ENCODE measurements at regions not wholly inside any gene's neighbourhood (a gene's known extent, or its start where the extent isn't known, plus 50 kb on each side); places are given as distances from the start of the nearest gene placed in this dataset.

DNA sequence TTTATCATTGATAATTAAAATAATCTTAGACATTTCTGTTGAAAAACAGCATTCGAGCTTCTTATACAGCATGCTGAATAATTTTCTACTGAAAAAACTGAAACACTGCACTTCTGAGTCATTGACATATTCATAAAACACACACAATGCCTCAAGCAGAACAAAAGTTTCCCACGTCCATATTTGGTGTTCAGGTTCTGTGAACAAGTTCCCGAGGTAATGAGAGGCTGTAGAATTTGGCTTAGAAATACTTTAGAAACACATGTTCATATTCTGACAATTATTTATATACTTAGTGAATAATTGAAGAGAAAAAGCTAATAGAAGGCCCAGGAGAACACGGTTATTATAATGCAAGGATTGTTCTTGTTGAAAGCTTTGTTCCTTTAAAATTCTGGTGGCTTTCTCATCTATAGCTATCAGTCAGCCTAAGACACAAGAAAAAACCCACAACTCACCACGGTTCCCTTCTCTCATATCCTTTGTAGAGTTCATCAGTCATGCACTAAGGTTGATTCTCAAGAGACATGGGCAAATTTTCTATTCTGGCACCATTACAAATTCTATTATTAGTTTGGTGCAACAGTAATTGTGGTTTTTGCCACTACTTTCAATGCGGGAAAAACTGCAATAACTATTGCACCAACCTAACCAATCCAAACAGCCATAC, 194.4 kb downstream of the TMX3 start:
- no peak for DNase-seq

DNA sequence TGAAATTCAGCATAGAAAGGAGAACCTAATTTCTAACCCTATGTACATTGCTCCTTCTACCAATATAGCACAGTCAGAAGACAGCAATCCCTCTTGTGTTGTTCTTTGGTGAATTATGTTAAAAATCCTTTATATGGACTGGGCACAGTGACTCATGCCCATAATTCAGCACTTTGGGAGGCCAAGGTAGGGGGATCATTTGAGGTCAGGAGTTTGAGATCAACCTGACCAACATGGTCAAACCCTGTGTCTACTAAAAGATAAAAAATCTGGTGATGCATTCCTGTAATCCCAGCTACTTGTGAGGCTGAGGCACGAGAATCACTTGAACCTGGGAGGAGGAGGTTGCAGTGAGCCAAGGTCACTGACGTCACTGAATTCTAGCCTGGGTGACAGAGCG, 195.6 kb downstream of the TMX3 start:
- DNase-seq, result no peak

DNA sequence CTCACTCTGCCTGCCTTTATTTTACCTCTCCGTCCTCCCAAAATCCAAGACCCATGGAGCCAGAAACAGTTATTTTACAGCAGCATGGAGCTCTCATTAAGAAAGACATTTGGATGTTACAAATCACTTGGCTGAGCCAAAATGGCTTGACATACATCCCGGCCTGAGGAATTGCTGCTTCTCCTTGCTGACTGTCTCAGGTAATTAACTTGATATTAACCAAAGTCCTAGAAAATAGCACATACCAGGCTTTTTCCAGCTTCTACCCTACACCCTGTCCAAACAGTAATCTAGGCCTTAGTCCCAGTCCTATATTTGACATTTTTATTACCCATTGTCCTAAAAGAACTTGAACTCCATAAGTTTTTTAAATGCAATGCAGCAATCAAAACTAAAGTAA, 205.0 kb downstream of the TMX3 start:
- no peak for DNase-seq

DNA sequence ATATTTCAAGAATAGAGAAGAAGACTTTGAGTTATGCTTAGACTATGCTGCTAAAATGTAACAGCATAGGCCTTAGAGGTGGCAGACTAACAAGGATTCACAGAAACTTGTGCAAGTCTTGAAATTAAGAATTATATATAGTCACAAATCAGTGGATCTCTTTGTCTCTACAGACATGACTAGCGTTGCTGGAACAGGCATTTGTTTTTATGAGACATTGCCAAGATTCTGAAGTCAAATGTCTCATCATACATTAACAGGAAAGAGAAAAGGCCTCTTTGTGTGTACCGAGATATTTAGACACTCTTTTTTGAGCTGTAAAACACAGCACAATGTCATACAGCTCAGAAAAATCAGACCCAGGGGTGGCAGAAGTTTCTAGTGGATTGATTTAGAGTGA, 207.1 kb downstream of the TMX3 start:
- no peak for DNase-seq

DNA sequence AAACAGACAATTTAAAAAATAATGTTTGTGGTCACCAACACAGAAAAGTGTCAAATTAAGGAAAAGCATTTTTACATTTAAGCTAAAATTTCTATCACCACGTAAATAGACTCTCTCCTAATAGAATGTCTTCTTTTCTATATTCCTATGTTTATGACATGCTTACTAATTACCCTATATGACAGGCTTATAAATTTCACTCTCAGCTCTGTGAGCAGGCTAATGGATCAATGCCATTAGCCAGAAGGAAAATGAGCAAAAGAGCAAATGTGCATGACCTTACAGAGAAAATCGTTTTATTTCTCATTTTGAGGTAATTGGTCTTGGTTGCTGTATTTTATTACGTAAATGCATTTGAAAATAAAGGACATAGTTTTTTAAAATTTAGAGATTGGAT, 209.7 kb downstream of the TMX3 start:
- DNase-seq, result no peak

DNA sequence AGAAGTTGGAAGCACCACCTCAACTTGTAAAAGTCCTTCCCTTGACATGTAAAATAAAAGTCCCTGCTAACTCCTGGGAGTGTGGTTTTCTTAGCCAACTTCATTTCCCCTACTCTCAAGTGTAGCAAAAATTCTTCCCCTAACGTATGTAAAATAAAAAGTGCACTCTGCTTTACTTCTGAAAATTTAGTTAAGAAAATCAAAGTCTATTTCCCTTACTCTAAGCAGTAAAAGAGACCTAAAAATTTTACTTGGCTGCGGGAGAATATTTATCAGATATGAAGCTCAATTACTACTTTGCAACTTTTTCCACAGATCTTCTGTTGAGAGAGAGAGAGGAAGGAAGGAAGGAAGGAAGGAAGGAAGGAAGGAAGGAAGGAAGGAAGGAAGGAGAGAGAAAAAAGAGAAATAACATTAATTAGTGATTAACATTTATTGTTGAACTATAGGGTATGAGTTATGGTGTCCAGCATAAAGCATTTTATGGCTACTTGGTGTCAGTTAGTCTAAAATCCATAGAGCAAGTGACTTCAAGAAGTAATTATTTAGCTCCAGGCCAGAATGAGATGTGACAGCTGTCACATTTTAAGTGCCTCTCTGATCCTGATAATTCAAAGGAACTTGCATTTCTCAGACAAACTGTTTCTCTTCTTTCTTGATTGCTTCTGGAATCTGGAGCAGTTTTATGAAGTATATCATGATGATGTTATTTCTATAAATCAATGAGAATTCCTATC, 210.3 kb downstream of the TMX3 start:
- no peak for DNase-seq

DNA sequence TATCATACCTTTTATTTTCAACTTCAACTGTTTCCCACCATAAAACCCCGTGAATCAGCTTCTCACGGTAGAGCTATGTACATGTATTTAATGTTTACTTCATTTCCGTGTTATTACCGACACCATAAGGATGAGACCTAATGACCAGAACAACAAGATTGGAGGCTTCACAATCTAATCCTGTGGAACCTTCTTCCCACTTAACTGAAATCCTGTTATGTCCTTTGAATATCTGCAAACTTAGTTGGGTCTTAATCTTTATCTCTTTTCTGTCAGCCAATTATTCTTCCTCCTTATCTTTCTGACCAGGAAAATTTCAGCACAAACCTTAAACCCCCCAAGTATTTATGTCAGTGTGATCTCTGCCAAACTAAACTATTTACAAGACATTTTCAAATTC, 214.4 kb downstream of the TMX3 start:
- no peak for DNase-seq

DNA sequence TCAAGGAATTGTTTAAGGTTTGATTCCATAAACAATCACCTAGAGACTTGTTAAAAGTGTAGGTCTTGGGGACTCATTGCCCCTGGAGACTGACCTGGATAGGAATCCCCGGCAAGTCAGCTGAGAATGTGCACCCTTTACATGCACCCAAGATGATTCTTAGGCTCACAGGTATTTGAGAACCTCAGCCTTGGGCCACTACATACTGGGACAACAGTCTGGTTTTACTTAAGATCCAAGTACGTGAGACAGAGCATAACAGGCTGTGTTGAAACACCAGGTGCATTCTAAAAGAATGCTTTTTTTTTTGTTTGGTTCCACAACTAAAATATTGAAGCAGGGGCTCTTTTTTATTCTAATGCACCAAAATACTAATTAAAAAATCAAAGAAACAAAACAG, 215.8 kb downstream of the TMX3 start:
- no peak for DNase-seq

DNA sequence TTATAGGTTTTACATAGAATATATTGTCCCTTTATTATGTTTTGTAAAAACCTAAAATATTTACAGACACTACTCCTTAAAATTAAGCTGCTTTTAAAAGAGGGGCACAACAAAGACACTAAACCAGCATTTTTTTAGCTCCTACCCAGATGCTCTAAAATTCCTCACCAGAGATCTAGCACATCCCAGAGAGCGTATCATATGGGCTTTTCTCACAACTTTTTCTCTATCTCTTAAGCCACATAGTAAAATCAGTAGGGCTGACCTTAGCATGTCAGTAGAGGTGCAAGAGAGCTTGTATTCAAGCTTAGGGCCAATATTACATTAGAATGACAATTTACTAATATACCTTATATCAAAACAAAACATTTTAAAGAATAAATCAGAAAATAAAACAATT, 216.3 kb downstream of the TMX3 start:
- no peak for DNase-seq

DNA sequence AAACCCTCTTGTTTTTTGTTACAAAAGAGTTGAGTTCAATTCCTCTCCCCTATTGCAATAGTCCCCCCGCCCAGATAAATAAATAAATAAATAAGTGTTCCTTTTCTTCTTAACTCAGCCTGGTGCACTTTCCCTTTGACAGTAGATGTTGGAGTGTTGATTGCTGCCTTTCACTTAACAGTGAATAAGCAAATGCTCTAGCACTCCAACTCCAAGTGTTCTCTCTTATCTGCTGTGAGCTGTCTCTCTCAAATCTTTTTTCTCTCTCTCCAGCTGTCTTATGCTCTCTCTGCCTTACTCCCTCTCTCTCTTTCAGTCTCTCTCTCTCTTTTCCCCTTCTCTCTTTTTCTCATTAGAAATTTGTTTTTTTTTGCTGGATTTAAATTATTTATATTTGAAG, 216.7 kb downstream of the TMX3 start:
- no peak for DNase-seq

DNA sequence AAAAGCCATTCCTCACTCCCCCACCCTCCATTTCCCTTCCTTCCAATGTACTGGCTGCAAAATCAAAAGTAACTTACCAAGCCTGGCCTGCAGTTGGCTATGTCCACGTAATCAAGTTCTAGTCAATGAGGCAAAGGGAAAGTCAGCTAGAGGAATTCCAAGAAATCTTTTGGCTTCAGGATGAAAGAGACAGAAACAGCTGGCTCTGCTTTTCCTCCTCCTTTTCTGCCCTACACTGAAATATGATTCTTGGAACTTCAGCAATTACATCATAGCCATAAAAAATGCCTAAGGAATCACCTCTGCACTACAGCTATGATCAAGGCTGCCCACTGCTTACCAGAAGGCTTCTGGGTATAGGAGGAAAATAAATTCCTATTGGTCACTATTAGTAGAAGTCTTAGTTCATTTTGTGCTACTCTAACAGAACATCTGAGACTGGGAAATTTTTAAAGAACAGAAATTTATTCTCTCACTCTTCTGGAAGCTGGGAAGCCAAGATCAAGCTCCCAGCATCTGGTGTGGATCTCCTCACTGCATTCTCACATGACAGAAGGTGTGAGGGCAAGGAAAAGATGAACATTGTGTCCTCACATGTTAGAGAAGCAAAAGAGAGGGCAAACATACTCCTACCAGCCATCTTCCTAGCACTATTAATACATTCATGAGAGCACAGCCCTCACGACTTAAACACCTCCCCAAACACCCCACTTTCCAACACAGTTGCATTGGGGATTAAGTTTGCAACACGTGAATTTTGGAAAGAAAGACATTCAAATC, 219.9 kb downstream of the TMX3 start:
- no peak for DNase-seq

DNA sequence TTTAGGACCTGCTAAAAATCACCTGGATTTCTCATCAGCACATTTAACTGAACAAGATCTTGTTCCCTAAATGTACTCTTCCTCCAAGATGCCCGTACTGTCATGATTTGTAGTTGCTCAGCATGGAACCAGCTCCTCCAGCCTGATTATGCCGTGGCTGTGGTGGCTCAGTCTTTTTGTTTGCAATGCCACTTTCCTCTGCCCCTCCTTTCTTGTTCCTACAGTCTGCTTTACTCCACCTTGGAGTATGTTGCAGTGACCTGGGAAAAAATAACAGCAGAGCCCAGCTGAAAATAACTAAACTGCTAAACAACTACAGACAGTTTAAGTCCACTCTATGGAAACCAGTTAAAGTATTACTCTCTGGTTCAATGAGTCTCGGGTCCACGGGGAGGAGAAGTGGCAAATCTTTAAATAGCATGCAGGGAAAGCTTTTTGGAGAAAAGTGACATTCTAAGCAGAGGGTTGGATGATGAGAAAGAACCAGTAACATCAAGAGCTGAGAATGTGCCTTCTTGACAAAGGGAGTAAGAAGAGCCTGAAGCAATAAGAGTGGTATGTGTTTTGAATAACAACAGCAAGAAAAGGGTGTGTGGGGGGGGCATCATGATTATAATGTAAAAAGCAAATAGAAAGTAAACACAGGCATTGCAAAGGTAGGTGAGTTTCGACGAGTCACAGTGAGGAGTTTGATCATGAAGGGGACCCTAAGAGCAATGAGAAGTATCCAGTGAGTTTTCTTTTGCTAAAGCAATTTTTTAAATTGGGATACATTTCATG, 225.7 kb downstream of the TMX3 start:
- DNase-seq, result no peak

DNA sequence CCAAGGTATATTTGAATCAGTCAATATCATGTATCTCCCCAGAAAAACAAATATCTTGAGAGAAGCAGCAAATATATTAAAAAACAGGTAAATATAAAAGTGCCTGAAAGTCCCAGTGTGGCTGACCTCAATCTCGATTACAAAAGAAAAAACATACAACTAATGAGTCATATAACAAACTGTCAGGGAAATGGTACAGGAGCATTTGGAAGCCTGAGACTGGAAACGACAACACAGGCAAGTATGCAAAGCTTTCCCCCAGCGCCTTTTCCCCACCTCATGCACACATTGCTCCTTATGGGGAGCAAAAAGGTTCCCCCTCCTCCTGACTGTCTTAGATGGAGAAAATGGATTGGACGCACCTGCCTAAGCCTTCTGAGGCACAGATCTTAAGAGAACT, 230.7 kb downstream of the TMX3 start:
- no peak for DNase-seq

DNA sequence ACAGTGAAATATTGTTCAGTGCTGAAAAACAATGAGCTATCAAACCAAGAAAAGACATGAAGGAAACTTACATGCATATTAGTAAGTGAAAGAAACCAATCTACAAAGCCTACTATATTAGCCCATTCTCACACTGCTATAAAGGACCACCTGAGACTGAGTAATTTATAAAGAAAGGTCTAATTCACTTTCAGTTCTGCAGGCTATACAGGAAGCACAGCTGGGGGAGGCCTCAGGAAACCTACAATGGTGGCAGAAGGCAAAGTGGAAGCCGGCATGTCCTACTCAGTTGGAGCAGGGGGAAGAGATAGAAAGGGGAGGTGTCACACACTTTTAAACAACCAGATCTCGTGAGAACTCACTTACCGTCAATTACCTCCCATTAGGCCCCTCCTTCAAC, 232.1 kb downstream of the TMX3 start:
- DNase-seq, result no peak

DNA sequence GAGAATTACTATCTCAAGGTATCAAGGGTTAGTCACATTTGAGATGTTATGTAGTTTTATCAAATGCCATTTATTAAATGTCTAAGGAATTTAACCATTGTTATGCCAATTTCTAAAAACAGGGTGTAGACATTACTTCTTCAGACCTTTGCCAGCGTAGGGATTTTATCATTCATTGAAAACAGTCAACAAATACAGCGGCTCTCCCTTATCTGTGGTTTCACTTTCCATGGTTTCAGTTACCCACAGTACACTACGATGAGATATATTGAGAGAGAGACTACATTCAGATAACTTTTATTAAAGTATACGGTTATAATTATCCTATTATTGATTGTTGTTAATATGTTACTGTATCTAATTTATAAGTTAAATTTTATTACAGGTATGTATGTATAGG, 234.7 kb downstream of the TMX3 start:
- no peak for DNase-seq

DNA sequence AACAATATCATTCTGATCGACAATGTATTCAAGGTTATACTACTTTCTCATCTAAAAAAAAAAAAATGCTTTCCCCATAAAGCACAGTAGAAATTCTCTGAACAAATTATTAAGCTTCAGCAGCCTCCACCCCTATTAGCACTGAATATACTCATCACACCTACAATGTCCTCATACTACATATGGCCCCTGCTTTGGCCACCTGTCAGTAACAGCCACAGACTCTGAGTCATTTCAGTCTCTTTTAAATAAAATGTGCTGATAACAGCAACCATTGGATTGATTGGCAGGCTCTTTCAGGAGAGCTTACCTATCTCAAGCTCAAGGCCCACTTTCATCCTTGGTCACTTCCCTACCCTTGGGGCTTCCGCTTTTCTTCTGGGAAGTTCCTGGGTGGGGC, 236.7 kb downstream of the TMX3 start:
- DNase-seq, result no peak

DNA sequence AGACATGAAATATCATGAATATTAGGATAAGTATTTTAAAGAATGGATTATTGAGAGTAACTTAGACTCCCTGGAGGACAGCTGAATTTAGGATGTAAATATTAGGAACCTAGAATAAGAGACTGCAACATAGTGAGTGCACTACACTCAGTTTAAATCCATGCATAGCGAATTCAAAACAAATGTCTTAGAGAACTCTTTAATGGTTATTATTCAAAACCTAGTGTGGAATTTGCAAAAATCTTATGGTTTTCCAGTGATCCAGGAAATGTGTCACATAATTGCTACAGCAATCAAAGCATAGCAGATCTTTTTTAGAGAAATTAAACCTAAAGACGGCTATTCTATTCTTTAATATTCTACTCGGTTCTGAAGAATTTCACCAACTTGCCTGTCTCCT, 239.0 kb downstream of the TMX3 start:
- no peak for DNase-seq

DNA sequence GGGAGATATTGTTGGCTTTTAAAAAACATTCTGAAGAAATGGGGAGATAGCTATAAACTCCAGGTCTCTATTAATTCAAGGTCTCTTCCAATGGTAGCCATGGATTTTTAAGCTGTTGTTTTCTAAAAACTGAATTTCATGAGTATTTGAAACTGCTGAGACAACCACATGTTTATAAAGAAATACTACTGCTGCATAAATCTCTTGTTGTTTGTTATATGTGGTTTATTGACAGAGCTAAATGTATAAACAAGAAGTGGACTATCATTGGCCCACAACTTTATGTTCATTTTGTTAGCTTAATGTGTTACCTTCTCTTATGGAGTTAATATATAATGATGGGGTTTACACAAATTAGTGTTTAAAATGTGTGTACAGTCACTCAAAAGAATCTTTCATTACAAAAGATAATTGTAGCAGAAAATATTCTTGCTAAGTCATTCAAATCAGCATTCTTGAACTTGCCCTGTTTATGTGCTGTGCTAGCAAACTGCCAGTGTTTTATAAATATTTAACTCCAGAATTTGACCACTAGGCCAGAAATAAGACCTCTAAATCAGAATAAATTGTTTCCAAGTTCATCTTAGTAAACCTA, 242.1 kb downstream of the TMX3 start:
- DNase-seq, result no peak

DNA sequence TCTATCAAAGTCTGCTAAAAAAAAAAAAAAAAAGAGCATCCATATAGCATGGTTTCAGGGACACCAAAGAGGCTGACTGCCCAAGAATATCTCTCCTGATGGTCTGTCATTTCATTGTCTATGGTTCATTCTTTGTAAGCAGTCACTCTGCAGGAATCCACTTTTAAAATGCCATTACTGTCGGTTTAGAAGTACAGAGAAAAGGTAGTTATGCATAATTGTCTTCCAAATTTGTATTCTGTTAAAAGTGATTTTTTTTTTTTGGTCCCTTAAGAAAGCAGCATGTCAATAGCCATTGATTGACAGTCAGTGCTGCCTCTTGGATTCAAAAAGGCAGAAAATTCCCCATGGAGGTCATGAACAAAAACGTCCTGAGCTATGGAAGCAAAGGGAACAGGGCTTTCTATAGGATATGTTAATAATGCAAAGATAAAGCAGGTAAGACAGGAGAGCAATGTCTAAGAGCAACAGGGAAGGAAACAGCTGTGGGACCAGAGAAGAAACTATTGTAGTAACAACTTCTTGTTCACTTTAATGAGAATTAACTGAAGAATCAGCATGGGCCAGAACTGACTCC, 245.8 kb downstream of the TMX3 start:
- DNase-seq, result no peak

DNA sequence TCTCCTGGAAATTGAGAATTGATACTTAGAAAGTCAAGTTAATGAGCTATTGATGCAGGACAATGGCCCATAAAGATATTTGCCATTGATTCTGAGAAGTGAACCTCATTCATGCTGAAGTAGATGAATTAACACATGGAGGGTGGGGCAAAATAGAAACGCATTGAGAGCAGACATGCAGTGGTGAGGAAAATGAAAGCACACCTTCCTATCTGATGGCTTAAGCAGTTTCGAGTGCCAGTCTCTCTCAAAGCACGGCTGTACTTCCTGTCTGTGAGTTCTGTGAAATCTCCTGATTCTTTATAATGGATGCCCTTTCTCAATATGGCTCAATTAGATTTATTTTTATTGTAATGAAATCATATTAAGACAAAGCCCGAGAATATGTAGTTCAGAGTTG, 247.0 kb downstream of the TMX3 start:
- no peak for DNase-seq

DNA sequence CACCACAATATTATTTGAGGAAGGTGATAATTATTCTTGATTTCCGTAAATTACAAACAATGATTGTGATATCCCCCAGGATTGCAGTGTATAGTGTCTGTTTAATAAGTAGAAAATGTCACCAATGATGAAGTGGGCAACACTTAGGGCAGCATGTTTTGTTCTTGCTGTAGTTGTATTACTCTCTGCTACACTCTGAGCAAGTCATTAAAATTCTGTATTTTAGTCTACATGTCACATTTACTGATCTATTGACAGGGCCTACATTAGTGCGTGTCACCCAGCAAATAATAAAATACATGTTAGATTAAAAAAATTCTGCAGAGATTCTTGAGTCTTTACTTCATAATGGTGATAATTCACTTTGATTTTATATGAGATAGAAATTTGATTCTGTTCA, 247.6 kb downstream of the TMX3 start:
- DNase-seq, result no peak

DNA sequence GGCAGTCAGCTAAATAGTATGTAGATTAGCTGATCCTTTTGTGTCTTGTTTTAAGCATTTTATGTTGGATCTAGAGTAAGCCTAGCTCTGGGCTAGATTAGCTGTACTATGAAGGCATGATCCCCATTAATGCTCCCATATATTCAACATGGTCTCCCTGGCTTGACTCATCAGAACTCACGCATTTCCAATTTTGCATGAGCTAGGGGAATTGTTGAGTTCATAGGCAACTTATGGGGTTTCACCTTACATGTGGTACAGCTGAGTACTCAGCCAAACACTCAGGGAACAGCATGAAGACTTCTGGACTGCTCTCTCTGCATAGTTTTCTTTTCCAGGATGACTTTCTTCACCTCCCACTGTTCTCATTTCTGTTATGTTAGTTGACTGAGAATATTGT, 248.2 kb downstream of the TMX3 start:
- DNase-seq, result no peak

DNA sequence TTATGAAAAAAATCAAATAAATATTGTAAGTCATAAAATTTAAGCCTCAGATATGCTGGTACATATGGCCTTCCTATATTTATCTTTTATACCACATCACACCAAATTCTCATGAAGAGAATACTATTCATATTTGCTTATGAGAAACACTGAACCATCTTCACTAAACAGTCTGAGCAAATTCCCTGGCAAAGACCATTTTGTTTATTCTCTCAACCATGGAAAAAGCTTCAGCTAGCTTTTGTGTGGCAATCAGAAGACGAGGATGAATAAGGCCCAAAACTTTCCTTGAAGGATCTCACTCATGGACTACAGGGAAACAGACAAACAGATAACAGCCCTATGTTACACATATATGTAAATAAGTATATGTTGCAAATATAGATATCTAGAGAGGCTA, 252.1 kb downstream of the TMX3 start:
- DNase-seq, result no peak

All from hematopoietic multipotent progenitor cell treated with erythropoietin and hydrocortisone succinate and interleukin-3 and kit ligand, for 8 days (in vitro differentiated cells).